Chondrocyte (in vitro differentiated cells): ENCODE measurements at regions not wholly inside any gene's neighbourhood (a gene's known extent, or its start where the extent isn't known, plus 50 kb on each side); places are given as distances from the start of the nearest gene placed in this dataset.

Source experiments
- DNase-seq: peaks from one replicate; pipeline ENCODE4 v3.0.0; 2021; ENCODE audit warnings: mixed read lengths, low spot score
- H3K27ac Mint-ChIP-seq: one replicate; pipeline ENCODE4 v1.8.0; 2021; ENCODE audit warnings: mild to moderate bottlenecking, moderate library complexity, mixed read lengths; ENCODE audit not compliant: unreplicated experiment
- H3K27me3 Mint-ChIP-seq: 2 replicates; pipeline ENCODE4 v1.8.0; 2021; ENCODE audit warnings: low read depth, mixed read lengths
- H3K36me3 Mint-ChIP-seq: 2 replicates; pipeline ENCODE4 v1.8.0; 2021; ENCODE audit warnings: low read depth, mixed read lengths
- H3K4me1 Mint-ChIP-seq: 2 replicates; pipeline ENCODE4 v1.8.0; 2021; ENCODE audit warnings: low read depth, mild to moderate bottlenecking, mixed read lengths
- H3K4me3 Mint-ChIP-seq: one replicate; pipeline ENCODE4 v1.8.0; 2021; ENCODE audit warnings: mild to moderate bottlenecking, moderate library complexity, mixed read lengths; ENCODE audit not compliant: unreplicated experiment
- H3K9me3 Mint-ChIP-seq: 2 replicates; pipeline ENCODE4 v1.8.0; 2021; ENCODE audit warnings: low read depth, mixed read lengths
- CTCF ChIP-seq: fragments of 200-600 bp; sonication (generic); IDR thresholded peaks from 2 replicates; pipeline ENCODE4 v1.5.0; 2021; ENCODE audit warnings: antibody characterized with exemption, mild to moderate bottlenecking, moderate library complexity

DNA sequence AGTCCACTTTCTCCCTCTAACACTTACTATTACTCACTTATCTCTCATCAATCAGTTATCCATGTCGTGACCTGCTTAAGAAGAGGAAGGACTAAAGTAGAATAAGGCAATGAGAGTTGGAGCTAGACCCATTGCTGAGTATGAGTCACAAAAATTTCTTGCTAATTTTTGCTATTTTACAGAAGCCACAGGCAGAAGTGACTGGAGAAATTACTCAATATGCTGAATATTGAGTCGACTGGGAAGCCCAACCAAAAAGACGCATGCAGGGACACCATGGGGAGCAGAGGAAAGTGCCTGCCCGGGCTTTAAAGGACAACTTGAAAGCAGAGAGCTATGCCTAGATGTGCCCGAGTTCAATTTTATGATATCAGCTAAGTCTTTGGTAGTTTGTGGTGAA is 115.4 kb upstream of the FOXG1 start:
- H3K4me3 Mint-ChIP-seq = no peak overlapping the region
- no peaks in the 10 kb centered on the region for H3K27me3 Mint-ChIP-seq
- DNase-seq = no peak
- H3K4me1 Mint-ChIP-seq = peaks cover 25% of the 10 kb centered on the region
- no peak for TF ChIP-seq CTCF
- H3K9me3 Mint-ChIP-seq = peaks cover 3% of the 10 kb centered on the region
- H3K27ac Mint-ChIP-seq = no peak overlapping the region
- no peaks in the 10 kb centered on the region for H3K36me3 Mint-ChIP-seq

- no peaks in the 10 kb centered on the region for H3K36me3 Mint-ChIP-seq
- no peak overlapping the region for H3K27ac Mint-ChIP-seq
- TF ChIP-seq CTCF = no peak
- H3K27me3 Mint-ChIP-seq = no peaks in the 10 kb centered on the region
- peaks cover 3% of the 10 kb centered on the region for H3K9me3 Mint-ChIP-seq
- no peak for DNase-seq
- H3K4me1 Mint-ChIP-seq = peaks cover 25% of the 10 kb centered on the region
- no peak overlapping the region for H3K4me3 Mint-ChIP-seq
Observed at GRCh38 chr14:28652782-28653181, 113.8 kb upstream of the FOXG1 start.

- no peak overlapping the region for H3K27ac Mint-ChIP-seq
- no peak overlapping the region for H3K4me3 Mint-ChIP-seq
- H3K36me3 Mint-ChIP-seq = no peaks in the 10 kb centered on the region
- peaks cover 3% of the 10 kb centered on the region for H3K9me3 Mint-ChIP-seq
- no peaks in the 10 kb centered on the region for H3K27me3 Mint-ChIP-seq
- DNase-seq = no peak
- no peak for TF ChIP-seq CTCF
- peaks cover 25% of the 10 kb centered on the region for H3K4me1 Mint-ChIP-seq
Observed at GRCh38 chr14:28653521-28653920, 113.1 kb upstream of the FOXG1 start.

- no peak overlapping the region for H3K27ac Mint-ChIP-seq
- H3K36me3 Mint-ChIP-seq = no peaks in the 10 kb centered on the region
- no peaks in the 10 kb centered on the region for H3K9me3 Mint-ChIP-seq
- no peak for DNase-seq
- no peak for TF ChIP-seq CTCF
- H3K4me3 Mint-ChIP-seq = no peak overlapping the region
- no peaks in the 10 kb centered on the region for H3K27me3 Mint-ChIP-seq
- peaks cover 26% of the 10 kb centered on the region for H3K4me1 Mint-ChIP-seq
Observed at GRCh38 chr14:28656704-28657255, 109.8 kb upstream of the FOXG1 start.

GRCh38 chr14:28661171-28661772 is 105.3 kb upstream of the FOXG1 start:
- no peak for TF ChIP-seq CTCF
- no peaks in the 10 kb centered on the region for H3K27me3 Mint-ChIP-seq
- peaks cover 14% of the 10 kb centered on the region for H3K4me1 Mint-ChIP-seq
- no peaks in the 10 kb centered on the region for H3K36me3 Mint-ChIP-seq
- H3K4me3 Mint-ChIP-seq = no peak overlapping the region
- H3K27ac Mint-ChIP-seq = peak overlapping the region; percentile 81
- H3K9me3 Mint-ChIP-seq = no peaks in the 10 kb centered on the region
- no peak for DNase-seq
